NCI-H1092 treated with DMSO at 0.1 percent for 48 hours (cell line): ENCODE measurements at regions not wholly inside any gene's neighbourhood (a gene's known extent, or its start where the extent isn't known, plus 50 kb on each side); places are given as distances from the start of the nearest gene placed in this dataset.
"Not testable (repeated sequence)": the region's sequence is repeated elsewhere in the genome, so short reads cannot be mapped to it uniquely, and the experiment has no call there.

Experiments used
- DNase-seq: peaks from one replicate; lab custom pipeline; 2025; lab: John Stamatoyannopoulos, UW

DNA sequence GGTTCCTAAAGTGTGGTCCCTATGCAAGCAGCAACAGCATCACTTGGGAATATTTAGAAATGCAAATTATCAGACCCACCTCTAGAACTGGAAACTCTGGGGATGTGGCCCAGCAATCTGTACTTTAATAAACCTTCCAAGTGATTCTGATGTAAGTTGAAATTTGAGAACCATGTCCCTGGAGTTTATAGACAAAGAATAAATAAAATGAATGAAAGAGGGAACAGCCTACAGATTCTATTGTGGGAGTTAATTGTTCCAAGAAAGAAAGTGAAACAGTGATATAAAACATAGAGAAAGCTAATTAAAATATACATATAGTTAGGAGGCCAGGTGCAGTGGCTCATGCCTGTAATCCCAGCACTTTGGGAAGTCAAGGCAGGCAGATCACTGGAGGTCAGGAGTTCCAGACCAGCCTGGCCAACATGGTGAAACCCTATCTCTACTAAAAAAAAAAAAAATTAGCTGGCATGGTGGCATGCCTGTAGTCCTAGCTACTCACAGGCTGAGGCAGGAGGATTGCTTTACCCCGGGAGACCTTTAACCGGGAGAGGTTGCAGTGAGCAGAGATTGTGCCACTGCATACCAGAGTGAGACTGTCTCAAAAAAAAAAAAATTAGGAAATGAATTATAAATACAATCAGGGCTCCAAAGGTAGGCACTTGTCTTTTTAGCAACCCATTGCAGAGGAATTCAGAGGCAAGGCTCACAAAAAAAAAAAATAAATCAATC is 507.5 kb downstream of the NAV3 start:
- no peak for DNase-seq

DNA sequence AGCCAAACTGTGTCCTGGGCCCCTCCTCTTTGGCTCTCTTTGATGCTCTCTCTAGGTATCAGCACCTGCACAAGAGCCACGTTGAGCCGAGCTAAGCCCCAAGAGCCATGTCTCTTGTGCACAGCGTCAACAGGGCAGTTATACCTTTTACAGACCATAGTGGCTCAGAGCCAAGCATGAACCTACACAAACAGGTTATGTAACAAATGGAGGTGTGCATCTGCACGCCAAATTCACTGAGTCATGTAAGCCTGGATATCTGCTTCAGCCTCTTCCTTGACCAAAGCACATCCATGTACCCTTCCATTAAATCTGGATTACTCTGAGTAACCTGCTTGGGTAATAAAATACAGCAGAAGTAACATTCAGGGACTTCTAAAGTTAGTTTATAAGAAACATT is 509.7 kb downstream of the NAV3 start:
- DNase-seq, result no peak

DNA sequence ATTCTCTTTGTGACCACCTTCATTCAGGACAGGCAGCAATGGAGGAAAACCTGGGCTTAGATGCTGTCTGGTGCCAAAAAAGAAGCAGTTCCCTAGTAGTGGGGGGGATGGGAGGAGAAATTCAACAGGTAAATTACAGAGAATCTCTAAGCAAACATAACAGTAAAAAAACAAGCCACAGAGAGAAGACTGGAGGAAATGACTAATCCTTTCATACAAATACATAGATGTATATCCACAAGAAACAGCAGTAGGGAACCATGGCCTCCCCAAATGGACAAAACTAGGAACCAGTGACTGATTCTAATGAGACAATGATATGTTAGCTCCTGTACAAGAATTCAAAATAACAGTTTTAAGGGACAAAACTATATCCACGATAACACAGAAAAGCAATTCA is 513.0 kb downstream of the NAV3 start:
- DNase-seq, result no peak

DNA sequence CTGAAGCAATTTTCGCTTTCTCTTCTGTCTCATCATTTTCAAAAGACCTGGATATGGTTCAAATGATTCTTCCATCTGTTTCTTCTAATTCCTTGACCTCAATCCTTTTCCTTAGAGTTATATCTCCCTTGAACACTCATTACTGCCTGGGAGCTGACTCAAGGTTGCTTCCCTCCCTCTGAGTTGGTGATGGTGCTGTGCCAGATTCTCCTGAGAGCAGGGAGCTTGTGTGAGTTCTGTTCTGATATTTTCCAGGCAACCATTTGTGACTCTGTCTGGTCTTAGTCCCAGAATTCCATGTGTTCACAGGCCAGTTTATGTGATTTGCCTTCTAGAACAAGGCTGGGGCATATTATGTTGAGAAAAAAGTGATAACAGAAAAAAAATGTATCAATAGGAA is 505.1 kb upstream of the SYT1 start:
- no peak for DNase-seq

DNA sequence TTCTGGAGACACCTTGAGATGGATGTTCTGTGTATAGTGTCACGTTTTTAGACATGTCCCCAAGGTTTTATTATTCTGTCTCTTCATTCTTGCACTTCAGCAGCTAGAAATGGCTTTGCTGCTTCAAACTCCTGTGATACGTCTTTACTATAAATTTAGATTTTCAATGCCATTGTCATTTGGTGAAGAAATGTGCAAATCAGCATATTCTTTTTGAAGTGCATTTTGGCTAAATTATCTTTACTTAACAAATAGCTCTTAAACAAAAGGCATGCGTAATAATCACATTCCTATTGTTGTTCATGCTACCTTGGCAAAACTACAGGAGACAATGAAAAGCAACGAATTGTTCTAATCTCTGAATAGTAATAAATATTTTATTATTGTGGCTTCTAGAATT is 502.9 kb upstream of the SYT1 start:
- DNase-seq, result no peak

DNA sequence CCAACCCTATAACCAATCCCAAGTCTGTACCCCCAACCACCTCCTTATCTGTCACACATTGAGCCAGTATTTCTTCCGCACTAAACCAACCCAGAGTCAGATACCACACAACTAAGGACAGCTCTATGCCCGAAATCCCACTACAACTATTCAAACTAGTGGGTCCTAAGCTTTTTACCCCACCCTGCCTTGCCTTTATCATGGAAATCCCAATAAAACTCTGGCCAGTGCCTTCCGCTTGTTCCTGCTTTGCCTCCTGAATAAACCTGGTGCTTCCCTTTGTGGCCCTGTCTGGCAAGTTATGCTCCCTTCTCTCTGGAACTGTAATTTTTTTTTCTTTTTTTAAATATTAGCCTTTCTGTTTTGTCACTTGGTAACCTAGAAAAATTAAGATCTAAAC is 493.3 kb upstream of the SYT1 start:
- DNase-seq, result no peak

DNA sequence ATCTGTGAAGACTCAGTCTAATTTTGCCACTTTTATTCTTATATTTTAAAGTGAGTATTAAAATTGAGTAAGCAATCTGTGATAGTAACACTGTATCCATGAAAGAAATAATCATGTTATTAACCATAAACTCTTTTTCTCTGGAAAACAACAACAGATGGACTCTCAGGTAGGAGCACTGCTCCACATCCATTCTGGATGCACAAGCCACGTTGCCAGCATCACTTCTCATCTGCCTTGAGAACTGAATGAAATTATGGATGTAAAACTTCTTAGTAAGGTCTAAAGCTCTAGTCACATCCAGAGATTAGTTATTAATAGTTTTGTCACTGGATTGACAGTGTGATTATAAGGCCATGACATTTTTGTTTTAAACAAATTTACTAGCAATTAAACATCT is 489.1 kb upstream of the SYT1 start:
- no peak for DNase-seq

DNA sequence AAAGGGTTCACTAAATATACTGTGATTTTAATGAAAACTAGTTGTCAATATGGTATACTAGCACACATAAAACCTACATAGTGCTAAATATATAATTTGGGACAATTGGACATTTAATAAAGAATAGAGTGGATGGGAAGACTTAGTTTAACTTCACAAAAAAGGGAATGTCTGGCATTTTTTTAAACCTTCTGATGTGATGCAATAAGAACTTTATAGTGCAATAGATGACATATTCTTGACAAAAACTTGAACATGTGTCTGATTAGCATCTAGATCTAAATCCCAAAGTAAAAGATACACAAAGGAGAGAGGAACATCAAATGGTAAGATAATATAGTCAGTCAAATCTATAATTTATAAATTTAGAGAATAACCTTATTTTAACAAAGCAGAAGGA is 488.3 kb upstream of the SYT1 start:
- no peak for DNase-seq

DNA sequence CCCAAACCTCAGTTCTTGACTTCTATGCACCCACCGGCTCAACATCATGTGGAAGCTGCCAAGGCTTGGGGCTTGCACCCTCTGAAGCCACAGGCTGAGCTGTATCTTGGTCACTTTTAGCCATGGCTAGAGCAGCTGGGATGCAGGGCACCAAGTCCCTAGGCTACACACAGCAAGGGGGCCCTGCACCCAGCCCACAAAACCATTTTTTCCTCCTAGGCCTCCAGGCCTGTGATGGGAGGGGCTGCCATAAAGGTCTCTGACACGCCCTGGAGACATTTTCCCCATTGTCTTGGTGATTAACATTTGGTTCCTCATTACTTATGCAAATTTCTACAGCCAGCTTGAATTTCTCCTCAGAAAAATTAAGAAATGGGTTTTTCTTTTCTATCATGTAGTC is 485.5 kb upstream of the SYT1 start:
- DNase-seq, result not testable (repeated sequence)

DNA sequence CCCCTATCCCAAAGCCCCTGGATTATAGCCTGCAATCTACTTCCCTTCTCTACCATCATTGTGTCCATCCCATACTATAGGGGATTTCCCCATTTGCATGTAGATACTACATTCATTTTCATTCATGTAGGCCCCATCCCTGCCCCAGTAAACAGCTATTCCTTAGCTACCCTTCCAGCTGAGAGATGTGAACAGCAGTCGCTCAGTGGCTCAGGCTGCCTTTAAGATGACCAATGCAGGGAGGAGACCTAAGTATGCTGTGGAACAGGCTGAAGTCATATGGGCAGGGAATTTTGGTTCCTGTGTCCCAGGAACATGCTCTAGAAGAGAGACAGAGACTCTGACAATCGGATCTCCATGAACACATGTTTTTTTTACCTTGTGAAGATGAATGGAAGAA is 481.2 kb upstream of the SYT1 start:
- no peak for DNase-seq

DNA sequence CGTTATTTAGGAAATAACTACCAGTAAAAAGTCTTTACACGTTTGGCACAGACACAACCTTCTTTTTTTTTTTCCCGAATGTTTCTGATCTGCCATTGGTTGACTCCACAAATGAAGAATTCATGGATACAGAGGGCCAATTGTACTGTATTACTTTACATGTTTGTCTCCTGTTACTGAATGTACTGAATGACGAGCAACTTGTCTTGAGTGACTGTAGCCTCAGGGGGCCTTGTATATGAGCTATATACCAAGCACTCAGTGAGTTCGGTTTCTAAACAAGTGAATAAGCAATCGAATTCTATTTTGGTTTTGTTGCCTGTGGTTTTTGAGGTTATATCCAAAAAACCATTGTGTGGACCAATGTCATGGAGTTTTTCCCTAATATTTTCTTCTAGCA is 480.0 kb upstream of the SYT1 start:
- DNase-seq, result no peak

DNA sequence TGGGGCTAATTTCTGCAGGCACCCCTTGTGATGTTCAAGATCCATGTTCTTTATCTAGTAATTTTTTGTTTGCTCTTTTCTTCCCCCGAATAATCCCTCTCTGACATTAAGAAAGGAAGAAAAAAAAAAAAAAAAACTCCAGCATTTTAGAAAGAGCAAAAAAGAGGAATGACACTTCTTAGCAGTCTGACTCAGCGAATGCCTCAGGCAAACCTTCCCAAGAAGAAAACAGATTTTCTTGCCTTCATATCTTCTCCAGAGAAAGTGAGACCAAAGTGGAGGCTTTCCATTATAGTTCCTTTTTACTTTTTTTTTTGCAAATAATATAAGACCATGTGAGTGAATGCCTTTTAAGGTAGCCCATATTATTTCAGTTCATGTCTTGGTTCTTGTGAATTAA is 479.0 kb upstream of the SYT1 start:
- DNase-seq, result no peak

DNA sequence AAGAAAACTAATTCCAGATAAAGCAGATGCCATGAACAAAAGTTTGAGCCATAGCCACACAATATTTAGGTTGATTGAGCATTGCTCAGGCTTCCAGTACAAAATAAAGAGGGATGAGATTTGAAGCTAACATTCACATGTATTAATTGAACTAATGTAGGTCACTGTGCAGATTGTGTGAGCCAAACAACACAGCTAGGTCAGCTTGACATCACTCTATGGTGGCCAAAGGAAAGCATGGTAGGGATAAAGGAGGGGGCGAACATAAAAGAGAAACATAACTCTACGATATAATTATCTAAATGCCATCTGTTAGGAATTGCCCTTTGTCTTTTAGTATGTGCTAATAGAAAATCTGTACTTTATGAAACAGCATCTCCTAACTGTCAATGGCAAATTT is 477.7 kb upstream of the SYT1 start:
- no peak for DNase-seq

DNA sequence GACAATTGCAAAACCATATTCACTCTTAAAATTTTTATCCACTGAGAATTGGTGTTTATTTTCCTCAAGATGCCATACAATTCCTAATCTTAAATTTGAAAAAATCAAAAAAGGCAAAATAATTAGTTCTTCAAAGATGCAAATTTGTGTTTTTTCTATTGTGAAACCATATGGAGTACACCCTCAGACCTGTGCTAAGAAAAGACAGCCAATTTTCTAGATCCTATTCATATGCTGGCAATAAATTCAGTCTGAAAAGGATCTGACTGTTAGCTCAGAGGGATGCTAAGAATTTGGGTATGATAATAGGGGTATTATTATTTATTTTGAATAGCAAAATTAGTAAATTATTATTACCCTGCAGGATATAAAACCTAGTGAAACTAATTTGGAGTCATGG is 476.9 kb upstream of the SYT1 start:
- DNase-seq, result no peak

DNA sequence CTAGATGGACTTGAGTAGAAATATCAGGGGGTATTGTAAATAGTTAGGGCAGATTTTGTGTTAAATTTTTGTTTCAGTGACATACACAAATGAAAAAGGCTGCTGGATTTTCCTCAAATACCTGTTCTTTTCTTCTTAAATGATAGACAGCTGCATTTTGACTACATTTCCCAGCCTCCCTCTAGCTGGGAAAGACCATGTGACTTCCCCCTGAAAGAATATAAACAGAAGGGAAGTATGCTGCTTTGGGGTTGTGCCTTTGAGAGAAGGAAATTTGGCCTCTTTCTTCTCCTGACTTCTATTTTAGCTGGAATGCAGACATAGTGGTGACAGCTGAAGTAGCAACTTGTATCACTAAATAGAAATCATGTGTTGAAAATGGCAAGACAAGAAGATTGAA is 476.1 kb upstream of the SYT1 start:
- no peak for DNase-seq

DNA sequence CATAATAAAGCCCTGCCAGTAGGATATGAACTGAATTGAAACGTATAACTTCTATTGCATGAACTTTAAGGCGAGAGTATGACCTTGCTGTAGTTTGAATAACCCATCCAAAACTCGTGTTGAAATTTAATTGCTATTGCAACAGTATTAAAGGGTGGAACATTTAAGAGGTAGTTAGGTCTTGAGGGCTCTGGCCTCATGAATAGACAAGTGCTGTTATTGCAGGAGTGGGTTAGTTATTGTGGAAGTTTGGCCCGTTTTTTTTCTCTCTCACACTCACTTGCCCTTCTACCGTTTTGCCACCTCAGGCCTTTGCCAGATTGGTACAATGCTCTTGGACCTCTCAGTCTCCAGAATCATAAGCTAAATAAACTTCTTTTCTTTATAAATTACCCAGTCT is 473.7 kb upstream of the SYT1 start:
- DNase-seq, result no peak

DNA sequence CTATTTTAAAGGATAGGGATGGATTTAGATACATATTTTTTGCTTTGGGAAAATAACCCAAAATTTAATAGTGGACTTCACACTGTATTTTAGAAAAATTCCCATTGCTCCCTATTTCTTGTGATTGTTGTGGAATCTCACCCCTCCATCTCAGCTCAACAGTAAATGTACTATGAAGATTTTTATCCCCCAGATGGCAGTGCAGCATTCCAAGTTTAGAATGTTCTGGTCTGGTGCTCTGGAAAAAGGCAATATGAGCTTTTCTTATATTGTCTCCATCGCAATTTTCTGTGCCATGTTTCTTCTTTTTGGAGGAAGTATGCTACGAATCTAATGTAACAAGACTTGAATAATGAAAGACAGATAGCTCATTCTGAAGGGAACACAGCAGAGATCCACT is 471.7 kb upstream of the SYT1 start:
- DNase-seq, result peak; percentile 48

DNA sequence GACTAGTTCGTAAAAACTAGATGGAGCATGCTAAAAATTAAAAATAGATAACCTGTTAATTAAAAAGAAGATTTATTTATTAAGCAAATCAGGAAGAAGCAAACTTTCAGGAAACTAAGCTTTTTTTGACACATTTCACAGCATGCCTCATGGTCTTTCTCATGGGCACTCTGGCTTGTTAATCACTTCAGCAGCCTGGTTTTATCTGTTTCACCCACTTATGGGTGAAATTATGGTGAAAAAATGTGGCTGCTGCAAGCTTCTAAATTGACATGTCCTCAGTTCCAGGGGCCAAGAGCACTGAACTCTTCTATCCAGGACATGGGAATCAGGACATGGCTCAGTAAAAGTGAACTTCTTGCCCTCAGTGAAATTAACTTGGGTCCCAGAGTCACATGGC is 468.6 kb upstream of the SYT1 start:
- no peak for DNase-seq

DNA sequence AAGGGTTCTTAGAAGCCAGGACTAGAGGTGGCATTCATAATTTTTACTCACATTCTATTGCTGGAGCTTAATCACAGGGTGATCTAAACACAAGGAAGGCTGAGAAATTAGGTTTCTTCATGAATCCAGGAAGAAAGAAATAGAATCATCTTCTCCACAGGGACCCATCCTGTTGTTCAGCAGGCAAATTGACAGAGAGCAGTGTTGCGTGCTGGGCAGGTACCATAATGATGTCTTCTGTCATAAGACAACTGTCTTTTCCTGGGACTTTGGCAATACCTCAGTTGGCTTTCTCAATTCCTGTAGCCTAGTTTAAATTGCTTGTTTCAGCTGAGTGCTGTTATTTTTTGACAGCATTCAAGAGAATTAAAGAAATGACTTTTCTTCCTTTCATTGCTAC is 468.0 kb upstream of the SYT1 start:
- DNase-seq, result no peak

DNA sequence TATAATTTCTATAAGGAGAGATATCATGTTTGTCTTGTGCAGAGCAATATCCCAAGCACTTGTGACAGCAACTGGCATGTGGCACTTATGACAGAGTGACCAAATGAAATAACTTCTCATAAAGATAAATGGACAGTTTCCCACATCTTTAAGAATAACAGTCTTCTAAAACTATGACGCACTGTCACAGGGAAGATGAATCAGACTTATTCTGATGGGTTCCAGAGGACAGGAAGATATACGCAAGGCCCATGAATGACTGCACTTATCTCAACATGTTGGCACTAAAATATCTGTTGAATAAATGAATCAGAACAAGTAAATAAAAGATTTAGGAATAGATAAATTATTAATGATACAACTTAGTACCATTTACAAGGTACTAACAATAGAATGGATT is 465.8 kb upstream of the SYT1 start:
- no peak for DNase-seq

DNA sequence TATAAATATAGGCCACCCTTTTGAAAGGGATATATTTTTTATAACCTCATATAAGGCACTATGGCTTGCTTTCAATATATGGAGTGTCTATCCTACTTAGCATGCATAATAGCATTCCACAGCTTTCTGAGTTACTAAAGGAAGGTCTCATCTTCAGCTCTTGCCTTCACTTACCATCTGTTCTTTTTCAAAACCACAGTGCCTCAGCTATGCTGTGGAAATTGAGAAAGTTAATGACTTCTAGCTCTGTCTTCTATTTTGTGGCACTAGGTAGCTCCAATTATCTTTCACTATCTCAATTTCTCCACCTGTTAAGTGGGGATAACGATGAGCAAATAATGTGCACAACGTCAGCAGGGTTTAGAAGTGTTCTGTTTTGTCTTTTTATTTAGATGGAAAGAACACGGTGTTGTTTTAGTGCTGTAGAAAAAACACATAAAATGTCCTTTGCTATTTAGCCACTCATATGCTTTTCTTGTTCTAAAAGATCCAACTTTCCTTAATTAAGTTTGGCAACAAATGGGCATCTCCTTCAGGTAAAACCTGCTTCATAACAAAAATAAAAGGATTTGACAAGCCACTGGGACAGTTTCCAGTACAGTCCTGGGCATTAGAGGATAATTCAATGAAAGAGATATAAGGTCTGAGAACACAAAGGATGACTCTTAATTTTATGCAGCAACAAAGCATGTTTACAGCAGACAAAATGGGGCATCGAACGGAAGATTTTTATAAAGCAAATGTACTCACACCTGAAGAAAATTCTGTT is 462.0 kb upstream of the SYT1 start:
- DNase-seq, result peak; percentile 23

DNA sequence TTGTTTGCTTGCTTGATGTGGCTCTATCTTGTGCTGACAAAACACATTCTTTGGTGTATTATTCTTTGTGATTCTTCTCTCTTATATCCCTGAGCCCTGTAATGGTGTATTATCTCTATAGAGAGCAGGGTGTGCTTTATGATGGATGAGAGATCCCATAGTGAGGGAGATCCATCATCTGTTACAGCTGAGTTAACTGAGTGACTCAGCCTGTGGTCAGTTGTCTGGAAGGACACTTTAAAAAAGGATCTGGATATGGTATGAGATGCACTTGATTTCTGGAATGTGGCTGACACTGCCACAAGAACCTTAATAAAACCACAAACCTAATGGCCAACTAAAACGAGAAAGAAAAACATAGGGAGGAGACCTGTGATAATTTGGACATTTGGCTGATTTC is 461.4 kb upstream of the SYT1 start:
- no peak for DNase-seq

DNA sequence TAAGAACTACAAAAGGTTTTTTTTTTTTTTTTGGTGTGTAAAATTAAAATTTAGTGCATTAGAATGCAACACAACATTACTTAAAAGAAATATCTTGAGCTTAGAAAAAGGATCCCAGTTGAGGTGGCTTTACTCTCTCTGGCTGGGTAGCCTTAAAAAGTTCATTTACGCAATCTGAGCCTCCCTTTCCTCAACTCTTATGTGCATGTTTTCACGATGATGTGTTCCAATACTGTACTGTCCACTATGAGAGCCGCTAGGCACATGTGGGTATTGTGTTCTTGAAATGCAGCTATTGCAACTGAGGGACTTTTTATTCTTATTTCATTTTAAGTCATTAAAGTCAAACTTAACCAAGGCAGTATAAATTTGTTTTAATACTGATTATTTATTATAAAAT is 460.9 kb upstream of the SYT1 start:
- DNase-seq, result no peak

DNA sequence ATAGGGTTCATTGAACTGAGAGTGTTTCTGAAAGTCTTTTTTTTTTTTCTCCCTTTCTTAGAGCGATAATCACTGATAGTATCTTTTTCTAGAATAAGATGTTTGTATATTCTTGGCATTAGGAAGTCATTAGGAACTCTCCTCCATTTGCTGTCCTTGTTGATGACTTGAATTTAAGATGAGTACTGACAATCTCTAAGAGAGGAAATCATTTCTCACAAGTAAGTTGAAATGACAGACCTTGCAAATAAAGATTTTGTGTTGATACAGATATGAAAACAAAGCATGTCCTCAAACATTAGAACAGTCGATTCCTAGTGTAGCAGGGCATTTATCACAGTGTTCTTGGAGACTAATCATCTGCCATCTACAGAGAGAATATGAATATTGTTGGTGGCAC is 458.4 kb upstream of the SYT1 start:
- no peak for DNase-seq
